WTC11 (cell line): ENCODE measurements at regions not wholly inside any gene's neighbourhood (a gene's known extent, or its start where the extent isn't known, plus 50 kb on each side); places are given as distances from the start of the nearest gene placed in this dataset.

ENCODE experiments used
- ATAC-seq: fragments of 200-7000 bp; cut with Tn5 transposase; 2 replicates; pipeline ENCODE4 v1.10.0; 2021; ENCODE audit warnings: mild to moderate bottlenecking, moderate library complexity
- CTCF ChIA-PET: fragments of 300-600 bp; sonication (Branson Sonifier 250); formaldehyde crosslinking; loops from one replicate; lab custom pipeline; 2021; ENCODE audit warnings: antibody characterized with exemption; lab: Charles Lee
- POLR2A ChIA-PET: fragments of 350-600 bp; sonication (Branson Sonifier 250); formaldehyde crosslinking; loops from one replicate; lab custom pipeline; 2021; ENCODE audit warnings: antibody characterized with exemption; lab: Charles Lee
- DNase-seq: peaks from one replicate; pipeline ENCODE4 v3.0.0; 2021; ENCODE audit warnings: low spot score
- H3K27ac Mint-ChIP-seq: 2 replicates; pipeline ENCODE4 v1.8.0; 2021; ENCODE audit warnings: mixed read lengths
- H3K27me3 Mint-ChIP-seq: 2 replicates; pipeline ENCODE4 v1.8.0; 2021; ENCODE audit warnings: low read depth, mild to moderate bottlenecking, moderate library complexity, mixed read lengths
- H3K36me3 Mint-ChIP-seq: 2 replicates; pipeline ENCODE4 v1.8.0; 2021; ENCODE audit warnings: mixed read lengths
- H3K4me1 Mint-ChIP-seq: 2 replicates; pipeline ENCODE4 v1.8.0; 2022; ENCODE audit warnings: mixed read lengths
- H3K4me3 Mint-ChIP-seq: 2 replicates; pipeline ENCODE4 v1.8.0; 2021; ENCODE audit warnings: mild to moderate bottlenecking, moderate library complexity, mixed read lengths
- H3K9me3 Mint-ChIP-seq: 2 replicates; pipeline ENCODE4 v1.8.0; 2021; ENCODE audit warnings: mixed read lengths
- CREM ChIP-seq: sonication (generic); formaldehyde crosslinking; IDR thresholded peaks from 2 replicates; pipeline ENCODE4 v1.8.1; 2022; ENCODE audit warnings: mild to moderate bottlenecking, missing genetic modification reagents, moderate library complexity
- CTCF ChIP-seq: fragments of 200-600 bp; IDR thresholded peaks from 2 replicates; pipeline ENCODE4 v1.8.0; 2022; ENCODE audit warnings: antibody characterized with exemption
- E2F1 ChIP-seq: sonication (generic); formaldehyde crosslinking; IDR thresholded peaks from 2 replicates; pipeline ENCODE4 v1.8.0; 2022; ENCODE audit warnings: mild to moderate bottlenecking, missing genetic modification reagents
- E2F5 ChIP-seq: sonication (generic); formaldehyde crosslinking; IDR thresholded peaks from 2 replicates; pipeline ENCODE4 v1.8.1; 2022; ENCODE audit warnings: mild to moderate bottlenecking, moderate library complexity, missing genetic modification reagents
- FOXK1 ChIP-seq: sonication (generic); formaldehyde crosslinking; IDR thresholded peaks from 2 replicates; pipeline ENCODE4 v1.8.0; 2022; ENCODE audit warnings: mild to moderate bottlenecking, moderate library complexity, missing genetic modification reagents
- JAZF1 ChIP-seq: fragments of 250-450 bp; sonication (Bioruptor Pico); IDR thresholded peaks from 2 replicates; pipeline ENCODE4 v1.9.0; 2021; ENCODE audit warnings: moderate library complexity, mild to moderate bottlenecking, inconsistent platforms
- PRDM15 ChIP-seq: sonication (generic); formaldehyde crosslinking; IDR thresholded peaks from 2 replicates; pipeline ENCODE4 v1.8.0; 2022; ENCODE audit warnings: missing genetic modification reagents
- RELA ChIP-seq: sonication (generic); formaldehyde crosslinking; IDR thresholded peaks from 2 replicates; pipeline ENCODE4 v1.8.1; 2022; ENCODE audit warnings: missing genetic modification reagents, mild to moderate bottlenecking, borderline replicate concordance
- SOX15 ChIP-seq: fragments of 250-450 bp; sonication (Bioruptor Pico); IDR thresholded peaks from 2 replicates; pipeline ENCODE4 v1.9.0; 2021; ENCODE audit warnings: mild to moderate bottlenecking
- SP1 ChIP-seq: sonication (generic); formaldehyde crosslinking; conservative IDR thresholded peaks from 2 replicates; pipeline ENCODE4 v1.8.1; 2022; ENCODE audit warnings: missing genetic modification reagents
- ZNF138 ChIP-seq: sonication (generic); formaldehyde crosslinking; conservative IDR thresholded peaks from 2 replicates; pipeline ENCODE4 v1.8.1; 2022; ENCODE audit warnings: mild to moderate bottlenecking, moderate library complexity, missing genetic modification reagents
- ZNF219 ChIP-seq: sonication (generic); formaldehyde crosslinking; IDR thresholded peaks from 2 replicates; pipeline ENCODE4 v1.8.0; 2023; ENCODE audit warnings: missing genetic modification reagents, mild to moderate bottlenecking, borderline replicate concordance

- POLR2A ChIA-PET, result no interaction called here
- Mint-ChIP-seq H3K27me3 (no peaks in the 10 kb centered on the region), H3K9me3 (peaks cover 10% of the 10 kb centered on the region; the same call in 1 of the 2 replicates)
Observed at GRCh38 chr5:145587710-145588109, 247.4 kb downstream of the PRELID2 start.

GRCh38 chr5:145587308-145587672 lies 247.9 kb downstream of the PRELID2 start:
- POLR2A ChIA-PET, result no interaction called here
- H3K27me3 Mint-ChIP-seq, result no peaks in the 10 kb centered on the region
- H3K36me3 Mint-ChIP-seq, result no peaks in the 10 kb centered on the region
- no peak overlapping the region for H3K4me3 Mint-ChIP-seq
- CTCF ChIA-PET, result no interaction called here
- H3K27ac Mint-ChIP-seq, result no peak overlapping the region
- no peaks in the 10 kb centered on the region for H3K4me1 Mint-ChIP-seq
- no peak for TF ChIP-seq ZNF219 (CRISPR knock-in tag)
- peaks cover 14% of the 10 kb centered on the region; the same call in 1 of the 2 replicates for H3K9me3 Mint-ChIP-seq
- no peak for DNase-seq
- no peak for ATAC-seq

More at GRCh38 chr5:145587710-145588109, 247.4 kb downstream of the PRELID2 start:
- Mint-ChIP-seq H3K4me1 (no peaks in the 10 kb centered on the region), H3K27ac (no peak overlapping the region), H3K4me3 (no peak overlapping the region), H3K36me3 (no peaks in the 10 kb centered on the region)
- DNase-seq (no peak), ATAC-seq (no peak)
- CTCF ChIA-PET, result no interaction called here
- TF ChIP-seq FOXK1 (CRISPR knock-in tag), result no peak
- no peak for TF ChIP-seq E2F5
- TF ChIP-seq CREM, result no peak
- no peak for TF ChIP-seq E2F1 (CRISPR knock-in tag)

GRCh38 chr5:145586661-145587307 lies 248.4 kb downstream of the PRELID2 start:
- DNase-seq, result no peak
- TF ChIP-seq FOXK1 (CRISPR knock-in tag) (no peak), SOX15 (CRISPR knock-in tag) (no peak)
- Mint-ChIP-seq H3K27ac (no peak overlapping the region), H3K9me3 (peaks cover 17% of the 10 kb centered on the region; the same call in 1 of the 2 replicates), H3K4me1 (no peaks in the 10 kb centered on the region), H3K27me3 (no peaks in the 10 kb centered on the region), H3K36me3 (no peaks in the 10 kb centered on the region), H3K4me3 (no peak overlapping the region)
- CTCF ChIA-PET, result no interaction called here
- POLR2A ChIA-PET, result no interaction called here
- no peak for ATAC-seq

GRCh38 chr5:145585443-145586148 lies 249.5 kb downstream of the PRELID2 start:
- ChIA-PET POLR2A (no interaction called here), CTCF (no interaction called here)
- Mint-ChIP-seq H3K27ac (no peak overlapping the region), H3K4me1 (peaks cover 5% of the 10 kb centered on the region), H3K36me3 (no peaks in the 10 kb centered on the region), H3K9me3 (peaks cover 17% of the 10 kb centered on the region; the same call in 1 of the 2 replicates), H3K4me3 (no peak overlapping the region), H3K27me3 (no peaks in the 10 kb centered on the region)
- TF ChIP-seq JAZF1 (CRISPR knock-in tag), result no peak
- TF ChIP-seq RELA (CRISPR knock-in tag), result no peak
- DNase-seq (no peak), ATAC-seq (no peak)

- H3K27me3 Mint-ChIP-seq, result no peaks in the 10 kb centered on the region
- no peak overlapping the region for H3K4me3 Mint-ChIP-seq
- H3K27ac Mint-ChIP-seq, result no peak overlapping the region
- H3K4me1 Mint-ChIP-seq, result peaks cover 5% of the 10 kb centered on the region
- H3K9me3 Mint-ChIP-seq, result peaks cover 13% of the 10 kb centered on the region; the same call in 1 of the 2 replicates
- ATAC-seq (no peak), DNase-seq (no peak)
- TF ChIP-seq PRDM15 (CRISPR knock-in tag), result no peak
- TF ChIP-seq ZNF138 (CRISPR knock-in tag), result no peak
- TF ChIP-seq CTCF, result no peak
- no peak for TF ChIP-seq SP1 (CRISPR knock-in tag)
- POLR2A ChIA-PET, result no interaction called here
- H3K36me3 Mint-ChIP-seq, result no peaks in the 10 kb centered on the region
- CTCF ChIA-PET, result no interaction called here
Observed at GRCh38 chr5:145579301-145579700, 255.8 kb downstream of the PRELID2 start.
